HG03108 (cell line): ENCODE measurements at regions not wholly inside any gene's neighbourhood (a gene's known extent, or its start where the extent isn't known, plus 50 kb on each side); places are given as distances from the start of the nearest gene placed in this dataset.
A peak's percentile ranks its signal among the peaks of the same experiment; 100 is the strongest.
"Not testable (repeated sequence)": the region's sequence is repeated elsewhere in the genome, so short reads cannot be mapped to it uniquely, and the experiment has no call there.

Experiments used
- ATAC-seq: cut with Tn5 transposase; IDR thresholded peaks from one replicate; pipeline ENCODE4 v1.9.1; 2021; ENCODE audit warnings: moderate library complexity; ENCODE audit not compliant: unreplicated experiment

DNA sequence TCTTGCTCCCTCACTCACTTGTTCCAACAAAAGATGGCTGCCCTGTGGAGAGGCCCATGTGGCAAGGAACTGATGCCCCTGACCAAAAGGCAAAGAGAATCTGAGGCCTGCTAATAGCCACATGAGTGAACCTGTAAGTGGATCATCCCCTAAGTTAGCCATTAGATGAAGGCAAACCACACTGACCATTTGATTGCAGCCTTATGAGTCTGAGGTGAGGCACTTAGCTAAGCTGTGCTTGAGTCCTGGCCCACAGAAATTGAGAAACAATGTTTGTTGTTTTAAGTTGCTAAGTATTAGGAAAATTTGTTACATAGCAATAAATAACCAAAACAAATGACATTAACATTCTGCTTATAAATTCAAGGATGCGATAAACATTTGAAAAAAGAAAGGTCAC, 100.1 kb upstream of the BET1 start:
- ATAC-seq = no peak

- no peak for ATAC-seq
Observed at GRCh38 chr7:94109556-94109955, 105.4 kb upstream of the BET1 start.

- no peak for ATAC-seq
Observed at GRCh38 chr7:94111009-94111408, 106.9 kb upstream of the BET1 start.

GRCh38 chr7:94115316-94115715, 111.2 kb upstream of the BET1 start:
- ATAC-seq = no peak

DNA sequence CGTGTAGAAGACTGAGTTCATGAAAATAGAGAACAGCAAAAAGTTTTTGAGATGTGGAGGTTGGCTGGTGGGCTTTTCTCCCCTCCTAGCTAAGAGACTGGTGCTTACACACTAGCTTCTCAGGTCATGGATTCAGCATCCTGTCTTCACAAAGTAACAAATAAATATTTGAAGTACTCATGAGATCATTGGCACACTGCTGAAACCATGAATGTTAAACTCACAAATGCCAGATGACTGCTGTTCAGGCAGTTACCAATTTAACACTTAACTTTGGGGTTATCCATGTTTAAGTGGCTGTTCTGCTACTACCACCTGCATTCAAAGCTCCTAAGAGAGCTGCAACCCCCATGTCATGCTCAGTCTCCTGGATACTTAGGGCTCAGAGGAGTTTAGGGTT, 119.0 kb upstream of the BET1 start:
- no peak for ATAC-seq

DNA sequence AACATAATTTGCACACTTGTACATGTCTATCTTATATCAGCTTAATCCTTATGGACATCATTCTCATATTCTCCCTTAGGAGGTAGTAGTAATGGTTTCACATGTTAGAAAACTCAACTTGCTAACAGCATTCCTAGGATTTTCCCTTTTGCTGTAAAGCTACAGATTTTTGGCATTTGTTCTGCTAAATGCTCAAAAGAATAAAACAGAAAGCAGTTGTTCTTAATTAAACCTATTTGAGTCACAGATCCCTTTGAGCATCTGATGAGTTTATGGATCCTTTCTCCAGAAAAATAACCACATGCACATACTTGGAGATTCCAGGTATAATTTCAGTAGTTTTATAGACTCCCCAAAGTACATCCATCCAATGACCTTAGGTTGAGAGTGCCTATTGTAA, 122.9 kb upstream of the BET1 start:
- ATAC-seq = no peak

DNA sequence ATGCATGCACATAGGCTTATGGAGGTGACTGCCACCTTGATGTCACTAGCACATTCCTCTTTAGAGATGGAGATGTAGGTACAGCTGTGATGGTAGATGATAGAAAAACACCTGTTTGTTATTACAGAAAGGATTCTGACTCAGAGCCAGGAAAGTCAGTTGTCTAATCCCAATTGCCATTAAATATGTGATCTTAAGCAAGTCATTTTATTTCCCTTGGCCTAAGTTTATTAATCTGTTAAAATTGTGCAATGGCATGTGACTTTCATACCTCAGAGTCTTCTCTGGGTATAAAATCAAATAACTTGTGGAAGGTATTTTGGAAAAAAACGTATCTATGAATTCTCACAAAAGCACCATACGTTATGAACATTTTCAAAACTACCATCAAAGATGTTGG, 123.9 kb upstream of the BET1 start:
- ATAC-seq = no peak

DNA sequence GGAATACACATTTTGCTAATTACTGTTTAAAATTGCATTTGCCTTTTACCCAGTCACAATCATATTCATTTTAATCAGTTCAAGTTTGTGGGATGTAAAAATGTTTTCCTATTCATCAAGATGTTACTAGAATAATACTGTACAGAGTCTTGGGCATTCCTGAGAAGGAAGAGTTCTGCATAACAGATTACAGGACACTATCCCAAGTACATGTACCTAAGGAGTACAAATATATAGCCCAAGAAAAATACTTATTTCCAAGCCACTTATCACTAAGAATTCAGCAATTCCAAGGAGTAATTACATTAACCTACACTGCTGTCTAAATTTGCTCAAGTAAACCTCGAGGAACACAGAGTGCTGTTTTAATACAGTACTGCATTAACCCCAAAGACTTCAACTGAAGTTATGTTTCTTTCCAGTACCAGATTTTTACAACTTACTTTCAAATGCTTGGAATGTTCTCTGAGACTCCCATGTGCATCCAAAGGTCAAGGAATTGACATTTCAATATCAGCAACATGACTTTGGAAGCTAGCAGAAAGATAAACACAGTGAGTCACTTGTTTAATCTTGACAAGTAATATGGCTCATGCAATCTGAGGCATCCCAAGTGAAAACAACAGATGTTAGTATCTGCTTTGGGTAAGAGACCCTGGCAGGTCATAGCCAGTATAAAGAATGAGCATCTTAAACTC, 125.4 kb upstream of the BET1 start:
- ATAC-seq = no peak

GRCh38 chr7:94130716-94131115, 126.6 kb upstream of the BET1 start:
- ATAC-seq = no peak

DNA sequence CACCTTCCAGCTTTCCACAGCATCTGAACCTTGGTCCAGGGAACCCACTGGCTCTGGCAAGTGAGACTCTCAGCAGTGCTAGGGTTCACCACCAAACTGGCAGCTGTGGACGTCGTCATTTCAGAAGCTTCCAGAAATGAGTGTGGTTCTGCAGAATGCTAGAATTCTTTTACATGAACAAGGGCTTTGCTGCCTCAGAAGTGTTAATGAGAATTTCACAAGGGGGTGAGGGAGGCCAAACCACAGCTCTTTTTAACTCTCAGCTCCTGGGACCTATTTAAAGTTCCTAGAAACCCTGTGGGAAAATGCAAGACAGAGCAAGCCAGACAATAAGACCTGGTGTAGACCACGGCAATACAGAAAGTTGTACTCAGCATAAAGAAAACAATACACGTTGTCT, 129.3 kb upstream of the BET1 start:
- ATAC-seq = no peak

DNA sequence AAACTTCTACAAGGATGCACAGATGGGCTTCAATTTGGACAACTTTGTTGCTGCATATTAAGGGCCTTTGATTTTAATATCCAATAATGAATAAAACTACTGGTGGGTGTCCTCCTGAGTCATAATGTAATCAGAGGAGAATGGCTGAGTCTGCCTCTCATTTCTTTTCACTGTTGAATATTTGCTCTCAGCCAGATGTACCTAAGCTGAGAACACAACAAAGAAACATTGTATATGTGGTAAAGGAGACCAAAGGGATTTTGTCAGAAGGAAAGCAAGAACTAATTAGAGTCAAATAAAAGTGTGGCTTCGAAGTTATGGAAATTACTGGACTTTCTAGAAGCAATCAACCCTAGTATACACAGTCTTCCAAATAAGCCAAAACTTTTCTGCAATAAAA, 131.0 kb upstream of the BET1 start:
- ATAC-seq = no peak

- ATAC-seq = no peak
Observed at GRCh38 chr7:94142281-94142680, 138.1 kb upstream of the BET1 start.

DNA sequence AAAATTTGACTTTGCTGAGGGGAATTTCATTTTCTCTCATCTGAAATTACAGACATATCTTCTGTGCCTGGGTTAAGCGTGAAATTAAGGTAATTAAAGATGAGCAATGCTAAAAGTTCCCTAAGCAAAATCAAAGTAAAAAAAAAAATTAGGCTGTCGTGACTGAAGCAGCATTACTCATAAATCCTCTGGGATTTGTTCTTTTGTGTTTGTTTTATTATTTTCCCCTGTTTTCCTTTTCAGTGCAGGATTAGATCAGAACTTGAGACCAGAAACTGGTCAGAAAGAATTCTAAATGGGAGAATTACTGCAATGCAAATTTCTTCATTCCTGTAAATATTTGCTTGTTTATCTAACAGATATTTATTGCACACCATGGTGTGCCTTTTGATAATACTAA, 141.4 kb upstream of the BET1 start:
- no peak for ATAC-seq

GRCh38 chr7:94146408-94146807, 142.3 kb upstream of the BET1 start:
- ATAC-seq = no peak

DNA sequence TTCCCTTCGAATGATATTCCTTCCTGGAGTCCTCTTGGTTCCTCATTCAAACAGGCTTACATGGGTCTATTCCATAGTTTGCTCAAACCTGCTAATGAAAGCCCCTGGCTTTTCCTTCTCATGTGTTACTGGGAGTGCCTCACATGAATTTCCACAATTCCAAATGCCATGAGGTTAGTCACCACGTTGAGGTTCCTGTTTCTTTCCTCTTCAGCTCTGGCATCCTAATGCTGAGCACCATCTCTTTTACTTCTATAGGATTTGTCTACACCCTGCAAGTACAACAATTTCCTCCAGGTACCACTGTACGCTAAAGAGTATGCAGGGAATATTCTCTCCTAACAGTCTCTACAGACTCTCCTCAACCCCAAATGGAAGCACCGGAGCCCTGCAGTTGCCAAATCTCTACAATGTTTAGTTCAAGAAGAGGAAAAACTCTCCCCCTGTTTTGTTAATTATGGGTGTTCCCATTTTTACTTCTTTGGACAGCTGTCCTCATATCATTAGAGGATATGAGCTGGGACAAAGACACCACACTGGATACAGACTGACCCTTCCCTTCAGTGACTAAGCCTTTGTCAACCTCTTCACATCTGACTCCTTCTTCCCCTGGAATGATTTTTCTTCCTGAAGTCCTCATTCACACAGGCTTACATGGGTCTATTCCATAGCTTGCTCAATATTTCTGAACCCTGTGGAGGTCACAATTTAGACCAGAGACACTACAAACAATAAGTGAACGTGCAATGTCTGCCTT, 145.8 kb upstream of the BET1 start:
- ATAC-seq = no peak

- no peak for ATAC-seq
Observed at GRCh38 chr7:94154182-94154581, 150.0 kb upstream of the BET1 start.

- ATAC-seq = no peak
Observed at GRCh38 chr7:94154858-94155257, 150.7 kb upstream of the BET1 start.

- not testable (repeated sequence) for ATAC-seq
Observed at GRCh38 chr7:94157659-94158306, 153.6 kb upstream of the BET1 start.

DNA sequence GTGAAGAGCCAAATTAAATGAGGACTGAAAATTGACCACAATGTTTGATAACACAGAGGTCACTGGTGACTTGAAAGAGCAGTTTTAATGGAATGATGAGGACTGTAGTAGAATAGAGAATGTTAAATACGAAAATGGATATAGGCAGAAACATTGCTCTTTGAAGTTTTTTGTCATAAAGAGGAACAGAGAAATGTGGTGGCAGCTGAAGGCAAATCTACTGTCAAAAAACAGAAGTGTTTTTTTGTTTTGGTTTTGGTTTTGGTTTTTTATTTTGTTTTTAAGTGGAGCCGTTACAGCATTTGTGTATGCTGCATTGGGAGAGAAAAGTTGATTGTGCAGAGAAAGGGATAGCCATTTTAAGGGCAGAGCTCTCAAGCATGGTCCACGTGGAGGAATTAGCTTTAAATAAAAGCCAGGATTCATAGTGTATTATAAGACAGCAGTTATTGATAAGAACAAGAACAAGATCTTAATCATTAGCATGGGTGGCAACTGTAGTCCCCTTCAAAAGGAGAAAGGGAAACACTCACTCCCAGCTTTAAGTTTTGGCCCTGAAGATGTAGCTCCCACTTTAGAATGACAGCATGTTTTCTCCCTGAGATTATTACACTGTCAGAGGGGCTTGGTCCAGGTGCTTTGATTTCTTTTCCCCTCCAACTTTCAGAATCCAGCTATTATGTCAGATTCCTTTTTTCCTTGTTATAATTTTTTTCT, 156.7 kb upstream of the BET1 start:
- peak; percentile 94 for ATAC-seq

GRCh38 chr7:94161476-94161875, 157.3 kb upstream of the BET1 start:
- ATAC-seq = no peak

DNA sequence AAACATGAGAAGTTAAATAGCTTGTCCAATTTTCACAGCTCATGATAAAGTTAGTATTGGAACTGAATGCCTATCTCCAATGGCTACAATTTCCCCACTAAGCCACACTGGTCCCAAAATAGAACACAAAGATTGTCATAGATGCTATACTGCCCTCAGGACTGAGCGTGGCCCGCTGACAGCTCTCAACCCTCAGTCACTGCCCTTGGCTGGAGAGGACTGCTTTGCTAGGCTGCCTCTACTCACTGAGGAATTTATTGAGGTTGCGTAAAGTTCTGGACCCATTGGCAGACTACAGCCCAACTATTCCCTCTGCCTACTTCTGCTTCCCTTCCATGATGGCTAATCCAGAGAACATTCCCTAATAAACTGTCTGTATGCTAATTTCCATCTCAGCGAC, 165.5 kb upstream of the BET1 start:
- no peak for ATAC-seq

DNA sequence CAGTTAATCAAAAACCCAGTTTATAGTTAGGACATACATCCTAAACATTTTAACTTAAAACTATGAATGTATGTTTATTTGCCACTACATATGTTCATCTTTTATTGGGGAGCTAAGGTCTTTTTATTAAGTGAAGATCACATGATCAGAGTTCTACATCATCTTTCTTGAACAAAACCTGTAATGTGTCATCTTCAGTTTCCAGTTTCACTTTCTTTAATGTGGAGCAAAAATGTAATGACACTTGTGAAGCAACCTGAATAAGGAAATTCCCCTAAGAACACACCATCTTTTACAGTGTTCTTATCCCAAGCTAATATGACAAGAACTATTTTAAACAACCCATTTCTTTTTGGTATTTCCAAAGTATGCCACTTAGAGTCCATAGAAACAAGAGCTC, 166.7 kb upstream of the BET1 start:
- ATAC-seq = peak; percentile 90
